ENCODE measurements at regions not wholly inside any gene's neighbourhood (a gene's known extent, or its start where the extent isn't known, plus 50 kb on each side); places are given as distances from the start of the nearest gene placed in this dataset.
"Not testable (repeated sequence)": the region's sequence is repeated elsewhere in the genome, so short reads cannot be mapped to it uniquely, and the experiment has no call there.

DNA sequence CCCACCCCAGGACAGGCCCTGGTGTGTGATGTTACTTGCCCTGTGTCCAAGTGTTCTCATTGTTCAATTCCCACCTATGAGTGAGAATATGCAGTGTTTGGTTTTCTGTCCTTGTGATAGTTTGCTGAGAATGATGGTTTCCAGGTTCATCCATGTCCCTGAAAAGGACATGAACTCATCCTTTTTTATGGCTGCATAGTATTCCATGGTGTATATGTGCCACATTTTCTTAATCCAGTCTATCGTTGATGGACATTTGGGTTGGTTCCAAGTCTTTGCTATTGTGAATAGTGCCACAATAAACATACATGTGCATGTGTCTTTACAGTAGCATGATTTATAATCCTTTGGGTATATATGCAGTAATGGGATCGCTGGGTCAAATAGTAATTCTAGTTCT is 340.2 kb upstream of the MEIS1 start:
- H4K5ac ChIP-seq (ENCODE audit: low read depth, low read length); H2BK5ac ChIP-seq (ENCODE audit: low read depth, low read length, poor library complexity, severe bottlenecking); DNase-seq; H2BK120ac ChIP-seq (ENCODE audit: low read depth, low read length); BruUV-seq (replicated peaks); H2AK5ac ChIP-seq (ENCODE audit: low read depth, low read length); POLR2A ChIA-PET (ENCODE audit: unreplicated experiment); H3K14ac ChIP-seq (replicated peaks; ENCODE audit: low read depth, low read length); H2AK9ac ChIP-seq (replicated peaks; ENCODE audit: low read depth, low read length, poor library complexity); ATAC-seq (ENCODE audit: low read depth); H3K36me3 ChIP-seq (ENCODE audit: control insufficient read depth, insufficient read depth, low read length); in situ Hi-C loops (cut with MboI; ENCODE audit: low sequenced_read_pairs); H3K4me2 ChIP-seq (ENCODE audit: low read depth, low read length); H3K79me1 ChIP-seq (ENCODE audit: low read depth in 1 of 2, low read length in 2 of 2); H3K9me1 ChIP-seq (ENCODE audit: insufficient read depth, low read length); H3K27ac ChIP-seq (ENCODE audit: insufficient read depth, low read length); H3K9ac ChIP-seq (ENCODE audit: low read depth, low read length); CTCF ChIA-PET; H3K56ac ChIP-seq (ENCODE audit: extremely low read depth, insufficient read depth, low read length); intact Hi-C loops (cut with micrococcal nuclease); H2AFZ ChIP-seq (replicated peaks; ENCODE audit: low read length, poor library complexity); H3K18ac ChIP-seq (ENCODE audit: low read depth, low read length); H3K4me3 ChIP-seq (ENCODE audit: insufficient read depth, low read depth, low read length); H4K8ac ChIP-seq (ENCODE audit: low read depth in 2 of 2, low read length in 2 of 2); H2BK15ac ChIP-seq (ENCODE audit: low read depth, low read length); dilution Hi-C loops (cut with HindIII; ENCODE audit: low sequenced_read_pairs, unreplicated experiment); H4K20me1 ChIP-seq (ENCODE audit: insufficient read depth, low read length); H3K4me1 ChIP-seq (ENCODE audit: control insufficient read depth, insufficient read depth, low read length); H3K27me3 ChIP-seq (ENCODE audit: control insufficient read depth, insufficient read depth, low read length); H4K91ac ChIP-seq (ENCODE audit: insufficient read depth, low read depth, low read length); H3K4ac ChIP-seq (ENCODE audit: low read depth, low read length); H2BK20ac ChIP-seq (ENCODE audit: low read depth, low read length); H3K9me3 ChIP-seq (ENCODE audit: control insufficient read depth, insufficient read depth, low read length); H3K23ac ChIP-seq (ENCODE audit: low read depth, low read length): not testable (repeated sequence)
- no CpG with 5 or more reads among the region's 2 CpGs for WGBS, 2 experiments (ENCODE audit: extremely low coverage in 2 of 2, insufficient read length in 1 of 2)

All from IMR-90 (cell line).